Ovary (tissue), 7 donors: ENCODE measurements at regions not wholly inside any gene's neighbourhood (a gene's known extent, or its start where the extent isn't known, plus 50 kb on each side); places are given as distances from the start of the nearest gene placed in this dataset.

Source experiments
- DNase-seq, 5 donors: peaks; one replicate each; pipeline ENCODE4 v3.0.0-alpha.2; 2019 to 2020
- H3K27ac ChIP-seq, 2 donors: fragments of 200-600 bp; one replicate each; pipeline versions ENCODE4 v1.5.1 to v1.8.0; 2019 to 2022
- H3K27me3 ChIP-seq: fragments of 200-600 bp; one replicate; pipeline ENCODE4 v1.8.0; 2022
- H3K36me3 ChIP-seq: fragments of 200-600 bp; sonication (generic); one replicate; pipeline ENCODE4 v1.5.1; 2019
- H3K4me1 ChIP-seq: one replicate; pipeline ENCODE4 v1.8.1; 2013; ENCODE audit warnings: mild to moderate bottlenecking, moderate library complexity; ENCODE audit not compliant: insufficient read depth
- H3K4me3 ChIP-seq: fragments of 200-600 bp; sonication (generic); one replicate; pipeline ENCODE4 v1.5.1; 2017
- H3K9me3 ChIP-seq, 2 donors: fragments of 200-600 bp in 1 of 2; sonication (generic) in 1 of 2; one replicate each; pipeline versions ENCODE4 v1.5.1 to v1.8.1; 2013 to 2019; ENCODE audit warnings: mild to moderate bottlenecking in 1 of 2, moderate library complexity in 1 of 2
- EP300 ChIP-seq: sonication (generic); formaldehyde crosslinking; IDR thresholded peaks from one replicate; pipeline ENCODE4 v1.6.1; 2017; ENCODE audit warnings: antibody characterized with exemption
- POLR2A ChIP-seq: fragments of 450-650 bp; IDR thresholded peaks from one replicate; pipeline ENCODE4 v1.6.1; 2017; ENCODE audit warnings: antibody characterized with exemption, mild to moderate bottlenecking, moderate library complexity
- WGBS, 3 donors: extraction: QIAGEN DNeasy Blood & Tissue Kit in 1 of 3; methylation state at CpG; one replicate each; pipeline versions ENCODE4 v1.1.5 to v1.1.7; 2013 to 2017; 5-methylcytosine and 5-hydroxymethylcytosine counted together
- intact Hi-C, 4 donors: fragments of 100-400 bp; cut with DNase I; formaldehyde crosslinking; loops; one replicate each; pipeline versions ENCODE4 v1.11.0 to v1.15.1; 2022 to 2023
- TF ChIP-seq, protein P1 (sequence below), 3 donors: fragments of 450-650 bp in 2 of 3; fragments of 200-600 bp in 1 of 3; IDR thresholded peaks; one replicate each; pipeline versions ENCODE4 v1.5.1 to v1.8.0; 2016 to 2022; ENCODE audit warnings: antibody characterized with exemption in 3 of 3, mild to moderate bottlenecking in 1 of 3
- donor health status: DM: no; HTN: no; CAD: no; lungs with moderate emphysema.
- donor health status: DM: no; HTN: no; CAD: no.
- donor health status: Bipolar disorder and iron deficiency.
- donor health status: DM: no; HTN: no; CAD: no.
- donor health status: DM: yes; HTN: yes; CAD: no.

DNA sequence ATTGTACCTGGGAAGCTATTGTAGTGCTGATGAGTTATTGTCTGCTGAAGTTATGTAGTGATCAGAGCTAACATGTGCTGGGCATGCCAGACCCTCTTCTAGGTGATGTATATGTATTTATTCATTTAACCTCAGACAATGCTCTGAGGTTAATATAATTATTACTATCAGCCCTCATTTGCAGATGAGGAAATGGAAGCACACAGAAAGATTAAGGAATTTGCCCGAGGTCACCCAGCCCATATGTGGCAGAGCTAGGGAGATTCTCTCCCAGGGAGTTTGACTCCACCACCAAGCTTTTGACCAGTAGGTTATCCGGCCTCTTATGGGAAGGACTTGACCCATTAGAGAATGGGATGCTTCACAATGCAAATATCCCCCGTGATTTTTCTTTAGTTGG is 114.2 kb upstream of the NAV2 start:
- no peaks in the 10 kb centered on the region for H3K36me3 ChIP-seq
- H3K9me3 ChIP-seq: no peaks in the 10 kb centered on the region
- H3K4me1 ChIP-seq: peaks cover 4% of the 10 kb centered on the region
- DNase-seq: no peak
- no peaks in the 10 kb centered on the region for H3K27me3 ChIP-seq
- WGBS, 3 donors: 59 to 65% (median 61%) methylated on average over 3 of the region's 3 CpGs
- H3K4me3 ChIP-seq: no peak overlapping the region
- TF ChIP-seq EP300 (no peak), POLR2A (no peak)
- TF ChIP-seq, protein P1, sequence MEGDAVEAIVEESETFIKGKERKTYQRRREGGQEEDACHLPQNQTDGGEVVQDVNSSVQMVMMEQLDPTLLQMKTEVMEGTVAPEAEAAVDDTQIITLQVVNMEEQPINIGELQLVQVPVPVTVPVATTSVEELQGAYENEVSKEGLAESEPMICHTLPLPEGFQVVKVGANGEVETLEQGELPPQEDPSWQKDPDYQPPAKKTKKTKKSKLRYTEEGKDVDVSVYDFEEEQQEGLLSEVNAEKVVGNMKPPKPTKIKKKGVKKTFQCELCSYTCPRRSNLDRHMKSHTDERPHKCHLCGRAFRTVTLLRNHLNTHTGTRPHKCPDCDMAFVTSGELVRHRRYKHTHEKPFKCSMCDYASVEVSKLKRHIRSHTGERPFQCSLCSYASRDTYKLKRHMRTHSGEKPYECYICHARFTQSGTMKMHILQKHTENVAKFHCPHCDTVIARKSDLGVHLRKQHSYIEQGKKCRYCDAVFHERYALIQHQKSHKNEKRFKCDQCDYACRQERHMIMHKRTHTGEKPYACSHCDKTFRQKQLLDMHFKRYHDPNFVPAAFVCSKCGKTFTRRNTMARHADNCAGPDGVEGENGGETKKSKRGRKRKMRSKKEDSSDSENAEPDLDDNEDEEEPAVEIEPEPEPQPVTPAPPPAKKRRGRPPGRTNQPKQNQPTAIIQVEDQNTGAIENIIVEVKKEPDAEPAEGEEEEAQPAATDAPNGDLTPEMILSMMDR (IDR thresholded peaks at IDR 0.05): no peak
- no peak overlapping the region for H3K27ac ChIP-seq
- intact Hi-C loops: no loop called here

DNA sequence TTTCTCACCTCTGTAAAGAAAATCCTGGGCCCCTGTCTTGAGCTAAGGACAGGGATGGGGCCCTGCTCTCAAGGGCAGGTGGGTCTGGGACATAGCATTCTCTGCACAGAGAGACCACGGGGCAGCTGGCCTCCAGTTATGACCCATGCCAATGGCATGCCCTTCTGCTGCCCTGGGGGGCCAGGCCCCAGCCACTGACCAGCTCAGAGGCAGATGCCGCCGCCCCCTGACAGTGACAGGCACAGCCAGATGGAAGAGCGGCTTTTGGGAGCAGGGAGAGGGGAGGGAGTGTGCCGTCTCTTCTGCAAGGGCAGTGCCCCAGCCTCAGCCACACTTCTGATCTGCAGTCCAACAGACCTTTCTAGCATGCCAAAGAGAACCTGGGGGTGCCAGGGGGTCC is 114.8 kb upstream of the NAV2 start:
- H3K9me3 ChIP-seq: no peaks in the 10 kb centered on the region
- peaks cover 4% of the 10 kb centered on the region for H3K4me1 ChIP-seq
- no peak for DNase-seq
- H3K36me3 ChIP-seq: no peaks in the 10 kb centered on the region
- H3K4me3 ChIP-seq: no peak overlapping the region
- intact Hi-C loops: no loop called here
- H3K27ac ChIP-seq: no peak overlapping the region
- TF ChIP-seq, protein P1 (IDR thresholded peaks at IDR 0.05): no peak
- no peak for TF ChIP-seq POLR2A
- TF ChIP-seq EP300: no peak
- no peaks in the 10 kb centered on the region for H3K27me3 ChIP-seq
- WGBS, 3 donors: 91 to 94% (median 92%) methylated on average over 5 of the region's 5 CpGs

DNA sequence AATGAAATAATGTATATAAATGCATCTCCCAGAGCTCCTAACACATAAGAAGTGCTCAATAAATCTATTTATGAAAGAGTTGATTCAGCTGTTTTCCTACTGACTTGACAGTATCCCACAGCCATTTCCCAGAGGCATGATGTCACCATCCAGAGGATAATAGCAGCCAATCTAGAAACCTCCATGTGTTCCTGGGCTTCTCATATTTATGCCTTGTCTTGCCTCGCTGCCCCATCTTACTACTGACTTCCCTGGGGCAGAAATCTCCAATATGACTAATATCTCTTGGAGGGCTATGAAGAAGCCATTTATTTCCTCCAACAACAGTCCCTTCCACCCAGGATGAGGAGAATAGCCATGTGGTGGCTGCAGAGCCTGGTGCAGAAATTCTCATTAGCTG is 115.4 kb upstream of the NAV2 start:
- 86 to 98% (median 95%) methylated on average over 1 of the region's 1 CpG for WGBS, 3 donors
- no peak overlapping the region for H3K4me3 ChIP-seq
- no peaks in the 10 kb centered on the region for H3K36me3 ChIP-seq
- DNase-seq: no peak
- intact Hi-C loops: no loop called here
- H3K9me3 ChIP-seq: no peaks in the 10 kb centered on the region
- no peaks in the 10 kb centered on the region for H3K27me3 ChIP-seq
- peaks cover 4% of the 10 kb centered on the region for H3K4me1 ChIP-seq
- TF ChIP-seq, protein P1 (IDR thresholded peaks at IDR 0.05): no peak
- TF ChIP-seq POLR2A (no peak), EP300 (no peak)
- H3K27ac ChIP-seq: no peak overlapping the region

DNA sequence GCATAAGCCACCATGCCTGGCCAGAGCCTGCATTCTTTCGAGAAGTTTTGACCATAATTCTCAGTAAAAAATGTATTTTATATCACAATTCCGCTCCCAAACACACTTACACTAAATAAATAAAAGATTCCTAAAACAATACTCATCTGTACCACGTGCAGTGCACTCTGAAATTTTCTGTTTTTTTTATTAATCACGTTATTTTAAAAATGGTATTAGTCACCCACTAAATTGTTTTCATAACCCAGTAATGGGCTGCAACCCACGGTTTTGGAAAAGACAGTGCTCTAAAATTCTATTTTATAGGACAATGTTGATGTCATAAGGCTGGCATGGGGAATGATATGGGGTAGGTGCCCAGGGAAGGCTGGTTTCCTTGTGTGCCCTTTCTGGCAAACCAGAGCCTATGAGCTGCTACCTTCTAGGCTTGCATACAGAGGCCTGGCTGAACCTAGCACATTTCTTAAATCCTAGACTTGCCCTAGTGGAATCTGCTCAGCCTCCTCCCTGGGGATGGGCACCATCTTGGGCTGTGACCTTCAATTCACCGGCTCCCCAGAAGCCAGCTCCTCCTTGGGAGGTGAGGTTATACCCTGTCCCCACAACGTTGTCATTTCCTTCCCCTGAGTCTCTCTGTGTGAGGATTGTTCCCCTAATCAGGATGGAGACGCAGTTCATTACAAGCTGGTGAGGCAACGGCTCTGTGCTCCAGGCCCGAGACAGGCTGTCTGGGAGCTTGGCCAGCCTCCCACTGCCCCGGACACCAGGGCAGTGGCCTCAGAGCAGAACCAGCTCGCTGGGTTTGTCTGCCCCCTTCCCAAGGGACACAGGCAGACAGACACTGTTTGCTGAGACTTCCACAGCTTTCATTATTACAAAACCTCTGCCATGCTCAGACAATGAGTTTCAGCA is 116.5 kb upstream of the NAV2 start:
- TF ChIP-seq, protein P1 (IDR thresholded peaks at IDR 0.05): no peak
- TF ChIP-seq EP300: no peak
- intact Hi-C loops: no loop called here
- H3K27me3 ChIP-seq: no peaks in the 10 kb centered on the region
- no peak overlapping the region for H3K4me3 ChIP-seq
- H3K36me3 ChIP-seq: no peaks in the 10 kb centered on the region
- WGBS, 3 donors: 17 to 29% (median 19%) methylated on average over 12 of the region's 12 CpGs
- H3K4me1 ChIP-seq: peaks cover 4% of the 10 kb centered on the region
- no peaks in the 10 kb centered on the region for H3K9me3 ChIP-seq
- H3K27ac ChIP-seq: no peak overlapping the region
- DNase-seq: no peak
